HG03159 (cell line): ENCODE measurements at regions not wholly inside any gene's neighbourhood (a gene's known extent, or its start where the extent isn't known, plus 50 kb on each side); places are given as distances from the start of the nearest gene placed in this dataset.

Experiments used
- ATAC-seq: cut with Tn5 transposase; IDR thresholded peaks from one replicate; pipeline ENCODE4 v1.9.1; 2021; ENCODE audit warnings: mild to moderate bottlenecking, moderate library complexity; ENCODE audit not compliant: unreplicated experiment

DNA sequence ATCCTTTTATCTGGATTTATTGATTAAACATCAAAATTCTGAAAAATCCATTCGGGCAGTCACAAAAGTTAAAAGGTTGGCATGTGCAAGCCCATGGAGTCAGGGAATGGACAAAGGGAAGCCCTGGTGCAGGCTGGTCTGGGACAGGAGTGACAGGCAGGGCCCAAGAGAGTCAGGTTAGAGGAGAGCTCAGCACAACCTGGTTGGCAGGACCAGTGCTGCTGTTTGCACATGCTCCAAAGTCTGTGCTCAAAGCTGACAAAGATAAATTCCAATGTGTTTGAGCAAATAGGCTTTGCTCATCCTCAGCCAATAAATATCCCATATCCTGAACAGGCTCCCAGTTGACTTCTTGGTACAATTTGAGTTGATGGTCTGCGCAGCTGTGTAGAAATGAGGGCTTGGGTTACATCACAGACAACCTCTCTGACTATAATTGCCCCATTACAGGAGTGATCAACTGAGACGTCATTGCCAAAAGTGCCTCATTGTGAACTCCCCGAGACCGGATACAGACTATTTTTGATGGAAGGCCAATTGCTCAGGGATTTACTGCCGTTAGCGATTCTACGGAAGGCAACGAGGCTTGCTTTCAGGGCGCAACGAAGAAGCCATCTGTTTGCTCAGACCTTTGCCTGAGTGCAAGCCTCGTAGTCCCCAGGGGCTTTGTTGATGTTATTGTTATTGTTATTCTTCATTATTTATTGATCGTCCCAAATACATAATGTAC lies 1008.1 kb upstream of the TENM3 start:
- no peak for ATAC-seq

DNA sequence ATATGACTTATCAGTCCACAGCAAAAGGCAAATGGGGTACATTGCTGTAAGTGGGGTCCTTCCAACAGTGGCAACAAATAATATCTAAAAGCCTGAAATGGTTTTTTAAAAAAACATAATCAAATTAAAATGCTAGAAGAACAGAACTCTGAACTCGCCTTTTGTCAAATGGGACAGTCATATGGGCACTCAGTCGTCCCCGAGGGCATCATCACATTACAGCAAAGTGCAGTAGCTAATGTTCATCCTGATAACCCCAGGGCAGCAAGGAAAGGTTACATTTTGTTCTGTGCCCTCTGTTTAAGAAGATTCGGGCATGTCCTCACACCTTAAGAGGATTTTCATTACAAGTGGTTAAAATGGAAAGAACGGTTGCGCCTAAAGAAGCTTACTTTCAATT lies 997.9 kb upstream of the TENM3 start:
- ATAC-seq, result no peak

DNA sequence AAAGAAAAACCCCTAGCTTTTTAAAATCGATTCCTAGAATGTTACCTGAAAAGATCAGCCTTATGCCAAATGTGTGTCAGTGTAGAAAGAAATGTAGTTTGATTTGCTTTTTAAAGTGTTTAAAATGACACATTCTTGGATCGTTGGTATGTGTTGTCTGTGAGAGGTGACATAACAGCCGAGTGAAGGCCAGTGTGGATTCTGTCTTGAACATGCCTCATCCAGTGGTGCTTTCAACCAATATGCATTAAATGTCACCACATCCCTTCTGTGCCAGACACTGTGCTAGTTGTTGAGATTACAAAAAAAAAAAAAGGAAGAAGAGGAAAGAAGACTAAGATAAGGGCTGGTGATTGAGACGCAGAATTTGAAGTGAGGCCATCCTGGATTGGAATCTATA lies 994.2 kb upstream of the TENM3 start:
- ATAC-seq, result no peak

DNA sequence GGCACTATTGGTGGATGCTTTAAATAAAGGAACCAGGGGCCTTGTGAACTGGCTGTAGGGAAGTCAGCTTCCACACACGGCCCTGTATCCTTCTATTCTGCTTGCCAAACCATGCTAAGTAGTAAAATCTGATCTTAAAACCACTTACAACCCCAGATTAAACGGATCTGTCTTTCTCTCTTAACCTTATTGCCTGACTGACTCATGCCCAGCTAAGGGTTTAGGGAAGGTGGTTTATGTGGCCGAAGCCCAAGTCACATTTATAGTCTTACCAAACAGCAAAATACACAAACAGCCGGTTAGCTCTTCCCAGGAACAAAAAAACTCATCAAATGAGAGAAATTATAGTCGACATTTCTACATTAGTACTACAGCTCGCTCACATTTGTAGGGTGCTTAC lies 988.4 kb upstream of the TENM3 start:
- no peak for ATAC-seq

DNA sequence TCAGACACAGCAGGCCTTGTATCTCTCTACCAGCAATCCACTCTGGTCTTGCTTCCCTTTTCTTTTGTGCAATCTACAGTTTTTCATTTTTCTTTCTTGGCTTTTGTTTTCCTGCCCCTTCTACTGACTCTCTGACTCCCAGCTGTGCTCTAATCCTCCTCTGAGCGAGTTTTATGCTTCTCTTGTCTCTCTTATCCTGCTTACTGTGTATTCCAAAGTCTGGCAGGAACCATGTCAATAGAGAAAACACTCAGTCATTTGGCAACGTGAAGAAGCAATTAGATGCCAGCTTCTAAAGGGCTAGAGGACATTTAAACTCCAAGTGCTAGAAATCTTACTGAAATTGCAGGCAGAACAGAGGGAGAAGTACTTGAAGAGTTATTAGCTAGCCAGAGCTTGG lies 984.6 kb upstream of the TENM3 start:
- ATAC-seq, result no peak

DNA sequence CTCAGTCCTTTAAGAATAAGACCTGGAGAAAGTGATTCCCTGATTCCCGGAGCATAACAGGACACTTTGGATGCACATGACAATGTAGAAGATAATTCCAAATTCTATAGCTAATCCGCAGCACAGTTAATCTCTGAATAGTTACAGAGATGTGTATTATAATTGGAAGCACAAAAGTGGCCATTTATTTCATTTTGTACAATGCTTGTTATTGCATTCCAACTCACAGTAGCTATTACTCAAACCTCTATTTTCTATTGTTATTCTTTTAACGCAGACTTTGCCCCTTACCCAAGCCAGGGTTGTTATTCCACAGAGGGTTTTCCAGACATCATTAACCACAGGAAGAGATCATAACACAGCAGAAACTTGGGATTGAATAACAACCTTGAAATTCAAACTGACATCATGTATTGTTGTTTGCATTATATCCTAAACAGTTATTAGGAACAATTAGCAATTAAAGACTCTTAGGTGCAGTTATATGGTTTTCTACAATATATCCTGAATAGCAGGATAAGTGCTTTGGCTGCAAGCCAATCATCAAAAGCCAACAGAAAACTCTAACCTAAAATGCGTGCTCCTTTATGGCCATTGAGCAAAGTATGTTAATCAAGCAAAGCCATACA lies 984.0 kb upstream of the TENM3 start:
- ATAC-seq, result no peak

DNA sequence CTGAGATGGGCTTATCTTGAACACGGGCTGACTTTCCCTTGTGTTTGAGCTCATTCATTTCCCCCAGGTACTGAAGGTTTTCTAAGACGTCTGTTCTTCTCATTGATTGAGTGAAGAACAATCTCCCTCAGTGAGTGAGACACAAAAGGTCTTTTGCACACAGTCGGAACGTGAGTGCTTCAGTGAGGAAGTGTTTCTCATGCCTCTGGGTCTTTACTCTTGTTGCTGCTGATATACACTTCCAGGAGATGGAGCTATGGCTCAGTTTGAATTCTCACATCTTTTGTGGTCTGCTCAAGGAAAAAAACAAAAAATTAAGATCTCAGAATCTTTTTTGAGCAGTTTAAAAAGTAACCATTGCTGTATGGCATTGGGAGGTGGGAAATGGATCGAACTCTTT lies 981.9 kb upstream of the TENM3 start:
- no peak for ATAC-seq

DNA sequence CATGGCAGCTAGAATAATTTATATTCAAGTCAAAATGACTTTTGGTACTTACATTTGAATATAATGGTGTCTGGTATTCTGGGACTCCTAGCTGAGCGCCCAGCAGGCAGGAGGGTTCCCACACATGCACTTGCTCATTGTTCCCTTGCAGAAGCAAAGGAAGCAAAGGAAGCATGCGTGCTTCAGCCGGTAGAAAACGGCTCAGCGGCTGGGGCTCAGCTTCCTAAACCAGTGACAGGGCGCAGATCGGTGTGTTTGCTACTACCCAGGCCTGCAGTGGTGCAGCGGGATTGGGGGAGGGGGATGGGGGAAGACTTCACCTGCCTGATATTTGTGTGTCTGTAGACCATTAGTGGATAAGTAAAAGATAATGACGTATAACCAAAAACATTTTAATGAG lies 978.3 kb upstream of the TENM3 start:
- no peak for ATAC-seq

DNA sequence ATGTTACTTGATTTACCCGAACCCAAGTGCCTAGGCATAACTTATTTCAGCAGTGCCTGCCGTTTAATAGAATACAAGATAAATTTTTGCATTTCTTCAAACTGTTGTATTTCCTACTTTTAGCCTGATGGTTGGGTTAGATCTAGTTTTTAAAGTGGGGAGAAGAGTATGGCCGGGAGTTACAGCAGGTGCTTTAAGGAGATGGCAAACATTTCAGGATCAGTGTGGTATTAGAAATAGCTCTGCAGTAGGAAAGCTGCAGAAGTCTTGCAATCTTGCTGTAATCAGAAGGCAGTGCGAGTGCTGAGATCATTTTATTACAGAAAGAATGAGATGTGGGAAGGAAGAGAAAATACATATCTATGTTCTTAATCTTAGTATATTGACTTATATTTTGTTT lies 977.8 kb upstream of the TENM3 start:
- no peak for ATAC-seq

DNA sequence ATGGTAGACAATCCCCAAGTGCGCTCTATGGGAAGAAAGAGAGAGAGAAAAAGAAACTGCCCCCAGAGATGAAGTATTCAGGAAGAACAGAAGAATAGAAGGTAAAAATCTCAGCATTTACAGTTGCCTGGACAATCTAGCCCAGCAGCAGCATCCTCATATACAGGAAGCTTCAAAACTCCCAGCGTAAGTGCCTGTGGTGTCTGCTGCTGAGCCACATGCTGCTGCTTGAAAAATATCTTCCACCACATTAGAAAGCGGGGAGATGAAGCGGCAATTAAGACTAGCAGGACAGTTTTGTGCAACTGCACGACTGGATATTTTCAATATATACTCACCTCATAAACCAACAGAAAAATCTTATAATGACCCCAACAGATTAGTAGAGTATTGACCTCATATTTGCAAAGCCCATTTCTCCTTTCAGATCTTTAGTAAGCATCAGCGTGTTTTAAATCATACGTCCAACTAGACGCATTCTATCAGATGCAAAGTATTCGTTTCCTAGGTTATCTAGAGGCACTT lies 972.0 kb upstream of the TENM3 start:
- ATAC-seq, result no peak

DNA sequence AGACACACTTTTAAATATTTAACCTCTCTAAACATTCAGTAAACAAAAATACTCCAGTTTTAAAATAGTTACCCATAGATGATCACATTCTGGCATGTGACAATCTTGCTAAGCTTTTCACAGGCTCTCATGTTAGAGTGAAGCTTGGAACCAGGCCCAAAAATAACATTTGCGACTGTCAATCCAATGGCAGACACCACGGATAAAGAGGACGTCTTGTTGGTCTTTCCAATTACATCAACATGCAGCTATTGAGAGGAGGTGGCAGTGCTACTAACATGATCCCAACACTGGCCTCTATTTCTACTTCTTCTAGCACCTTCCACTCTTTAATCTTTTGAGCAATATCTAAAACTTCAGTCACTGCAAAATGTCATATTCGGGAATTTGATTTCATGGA lies 970.8 kb upstream of the TENM3 start:
- ATAC-seq, result no peak

DNA sequence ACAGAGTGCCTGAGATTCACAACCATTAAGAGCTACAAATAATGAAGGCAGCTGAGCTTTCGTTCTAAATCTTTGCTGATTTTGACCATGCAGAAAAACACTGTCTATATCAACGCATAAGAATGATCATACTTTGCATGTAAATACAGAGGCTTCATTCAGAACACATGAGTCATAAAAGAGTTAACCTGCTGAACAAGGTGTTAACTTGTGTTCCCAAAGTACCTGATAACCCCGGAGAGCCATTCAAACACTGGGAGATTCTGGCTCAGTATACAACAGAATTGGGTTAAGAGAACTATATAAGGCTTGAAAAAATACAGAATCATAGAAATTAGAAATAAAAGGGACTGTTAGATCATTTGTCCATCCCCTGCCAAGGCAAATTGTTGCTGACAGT lies 964.3 kb upstream of the TENM3 start:
- ATAC-seq, result no peak

DNA sequence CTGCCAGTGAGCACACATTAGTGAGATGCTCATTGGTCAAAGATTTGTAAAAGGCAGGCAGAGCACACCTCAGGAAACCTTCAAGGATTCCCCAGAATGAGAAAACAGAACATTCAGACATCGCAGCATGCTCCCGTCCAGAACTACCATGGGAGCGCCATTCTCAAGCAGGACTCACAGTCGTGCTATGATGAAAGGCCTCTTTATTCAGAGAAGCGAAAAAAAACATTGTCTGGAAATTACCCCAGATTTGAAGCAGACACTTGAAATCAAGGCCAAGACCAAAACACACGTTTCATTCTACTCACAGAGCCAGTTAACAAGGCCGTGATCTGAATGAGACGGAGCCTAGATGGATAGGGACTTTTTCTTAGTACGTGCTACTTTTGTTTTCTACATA lies 961.8 kb upstream of the TENM3 start:
- no peak for ATAC-seq

DNA sequence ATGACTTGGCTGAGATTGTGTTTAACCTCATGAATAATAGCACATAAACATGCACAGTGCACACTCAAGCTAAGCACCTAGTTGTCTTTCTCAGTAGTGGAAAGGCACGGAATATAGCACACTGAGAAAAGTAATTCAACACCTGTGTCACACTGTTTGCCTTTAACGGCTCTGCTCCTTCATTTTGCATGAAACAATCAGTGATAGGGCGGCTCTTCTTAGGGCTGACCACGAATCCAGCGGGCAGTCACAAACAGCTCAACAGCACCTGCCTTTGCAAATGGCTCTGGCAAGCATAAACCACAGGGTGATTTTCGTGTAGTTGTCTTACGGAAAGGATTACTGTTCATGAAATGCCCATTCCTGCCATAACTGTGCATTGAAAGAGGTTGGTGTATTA lies 954.0 kb upstream of the TENM3 start:
- no peak for ATAC-seq

DNA sequence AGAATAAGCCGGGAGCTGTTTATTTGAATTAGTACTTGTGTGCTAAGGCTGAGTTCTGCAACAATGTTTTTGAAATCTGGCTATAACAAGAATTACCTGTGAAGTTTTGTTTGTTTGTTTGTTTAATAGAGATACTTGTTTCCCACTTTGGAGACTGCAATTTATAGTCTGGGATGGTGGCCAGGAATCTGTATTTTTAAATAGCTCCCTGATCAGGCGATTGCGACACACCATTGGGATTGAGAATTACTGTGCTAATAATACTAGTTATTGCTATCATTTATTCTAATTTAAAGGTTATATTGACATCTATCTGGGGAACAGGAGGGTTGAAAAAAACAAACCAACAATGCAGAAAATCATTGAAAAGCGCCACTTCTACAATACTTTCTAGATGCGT lies 951.6 kb upstream of the TENM3 start:
- no peak for ATAC-seq

DNA sequence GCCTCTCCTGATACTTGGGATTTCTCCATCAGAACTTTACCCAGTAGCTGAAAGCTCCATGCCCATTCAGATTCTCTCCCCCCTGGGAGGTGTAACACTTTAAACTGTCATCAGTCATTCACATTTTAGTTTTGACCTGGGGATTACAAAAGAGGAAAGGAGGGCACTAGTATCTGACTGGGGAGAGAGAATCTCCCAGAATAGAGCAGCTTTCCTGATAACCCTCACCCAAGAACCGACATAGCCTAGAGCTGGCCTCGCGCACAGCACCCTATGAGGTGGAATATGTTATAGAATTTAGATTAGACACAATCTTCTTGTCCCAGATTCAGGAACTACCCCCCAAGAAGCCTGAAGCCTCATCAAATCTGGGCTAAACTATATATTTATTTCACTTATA lies 950.2 kb upstream of the TENM3 start:
- ATAC-seq, result no peak

DNA sequence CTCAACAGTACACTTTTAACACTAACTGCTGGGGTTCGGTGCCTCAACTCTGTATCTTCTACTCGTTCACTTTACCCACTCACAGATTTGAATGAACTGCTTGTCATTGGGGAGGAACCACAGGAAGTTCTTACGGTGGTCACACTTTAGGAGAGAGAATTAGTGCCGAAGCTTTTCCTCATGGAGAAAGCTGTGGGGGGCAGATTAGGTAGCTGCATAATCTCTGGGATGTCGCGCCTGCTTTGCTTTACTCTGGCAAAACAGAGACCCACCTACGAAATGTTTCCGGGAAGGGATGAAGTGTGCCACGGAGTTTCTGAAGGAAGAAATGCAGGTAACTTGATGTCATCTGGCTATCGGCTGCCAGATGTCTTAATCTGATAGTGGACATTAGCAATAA lies 949.7 kb upstream of the TENM3 start:
- no peak for ATAC-seq

DNA sequence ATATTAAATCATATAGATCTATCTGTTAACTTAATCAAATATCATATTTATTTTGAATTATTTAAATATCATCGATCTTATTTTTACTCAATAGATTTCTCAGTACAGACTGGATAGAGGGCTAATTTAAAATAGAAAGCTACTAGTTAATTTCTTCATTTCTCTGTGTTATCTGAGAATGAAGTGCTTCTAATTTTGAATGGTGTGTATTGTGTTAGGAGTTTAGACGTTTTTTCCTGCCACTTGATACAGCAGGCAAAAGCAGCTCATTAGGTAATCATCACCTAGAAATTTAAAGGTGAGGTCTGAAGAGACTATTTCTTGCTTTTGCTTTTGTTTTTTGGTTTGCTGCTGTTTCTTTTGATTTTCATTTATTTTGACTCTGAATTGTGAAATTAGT lies 948.8 kb upstream of the TENM3 start:
- no peak for ATAC-seq

DNA sequence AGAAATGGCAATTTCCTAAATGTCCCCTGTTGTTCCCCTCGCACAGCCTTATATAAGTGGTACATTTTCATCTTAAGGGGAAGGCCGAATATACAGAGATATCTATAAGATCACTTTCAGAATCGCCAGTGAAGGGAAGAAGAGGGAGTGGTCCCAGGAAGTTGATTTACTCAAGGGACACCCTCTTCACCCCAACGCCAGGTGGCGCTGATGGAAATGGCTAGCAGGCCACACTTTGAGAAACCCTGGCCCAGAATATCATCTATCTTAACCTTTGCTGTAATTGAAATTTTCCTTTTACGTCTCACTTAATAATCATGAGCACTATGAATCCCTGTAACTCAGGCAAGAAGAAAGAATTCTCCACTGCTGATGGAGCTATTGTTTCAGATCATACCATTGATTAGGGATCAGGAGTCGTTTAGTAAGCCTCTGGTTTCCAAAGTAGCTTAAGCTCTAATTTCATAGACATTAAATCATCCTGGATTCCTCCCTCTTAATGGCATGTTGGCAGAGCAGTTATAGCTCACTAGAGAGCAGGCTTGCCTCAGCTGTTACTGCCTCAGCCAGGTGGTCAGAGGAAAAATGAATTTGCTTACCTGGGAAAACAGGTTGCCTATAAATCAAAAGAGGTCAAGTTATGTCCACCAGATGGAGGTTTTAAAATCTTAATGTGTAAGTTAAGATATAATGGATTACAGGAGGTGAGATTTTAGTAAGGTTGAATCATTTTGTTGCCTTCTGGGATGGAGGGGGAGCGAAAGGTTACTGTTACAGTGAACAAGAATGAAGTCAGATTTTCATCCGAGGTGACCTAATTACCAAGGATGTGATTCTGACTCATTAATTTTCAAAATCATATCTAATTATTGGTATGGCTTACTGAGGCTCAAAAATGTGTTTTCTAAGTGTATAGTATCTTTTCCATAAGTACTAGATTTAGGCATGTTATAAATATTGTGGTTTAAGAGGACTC lies 941.2 kb upstream of the TENM3 start:
- peak; percentile 88 for ATAC-seq

DNA sequence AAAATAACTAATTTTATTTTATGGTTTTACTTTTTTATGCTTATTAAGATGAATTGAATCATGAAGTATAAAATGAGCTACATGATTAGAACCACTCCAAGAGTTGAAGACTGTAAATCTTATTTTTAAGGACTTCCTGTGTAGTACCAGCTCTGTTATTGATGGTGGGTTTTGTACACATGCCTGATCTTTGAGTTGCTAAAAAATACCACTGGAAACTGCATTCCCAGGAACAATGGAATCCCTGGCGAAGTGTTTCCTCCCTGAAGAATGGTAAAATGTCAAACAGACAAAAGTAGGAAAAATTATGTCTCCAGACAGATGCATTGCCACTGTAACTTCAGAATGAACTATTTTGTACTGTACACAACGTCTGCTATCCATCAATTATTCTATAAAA lies 935.4 kb upstream of the TENM3 start:
- ATAC-seq, result no peak

DNA sequence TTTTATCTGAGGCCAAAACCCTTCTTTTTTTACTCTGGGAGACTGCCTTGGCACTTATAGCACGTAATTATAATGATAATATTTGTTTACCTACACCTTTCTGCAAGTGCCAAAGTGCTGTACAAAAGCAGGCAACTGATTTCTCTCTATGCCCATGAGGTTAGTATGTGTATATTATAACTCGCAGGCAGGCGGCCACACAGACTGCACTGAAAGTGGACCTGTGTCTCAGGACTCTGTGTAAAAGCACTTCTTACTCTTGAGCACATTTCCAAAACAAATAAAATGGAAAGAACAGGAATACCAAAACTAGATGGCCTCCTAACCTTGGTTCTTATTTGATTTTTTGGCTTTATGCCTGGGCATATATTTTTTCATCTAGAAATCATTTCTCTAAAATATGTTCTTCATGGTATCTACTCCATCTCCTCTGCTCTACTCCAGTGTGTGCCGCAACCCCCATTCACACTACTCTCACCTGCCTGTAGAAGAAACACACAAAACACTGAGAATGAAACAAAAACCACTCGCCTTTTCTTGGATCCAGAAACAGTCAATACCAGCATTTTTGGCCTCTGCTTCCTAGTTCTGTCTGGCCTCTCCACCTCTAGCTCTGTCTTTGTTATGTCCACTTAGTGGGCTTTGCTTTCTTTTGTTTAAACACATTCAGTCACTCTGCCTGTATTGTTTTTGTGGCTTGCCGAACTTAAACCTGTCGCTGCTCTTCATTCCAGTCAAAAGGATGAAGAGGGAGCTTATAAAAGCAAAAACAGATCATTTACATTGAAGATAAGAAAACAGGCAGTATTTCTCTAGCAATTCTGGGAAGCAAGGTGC lies 934.5 kb upstream of the TENM3 start:
- no peak for ATAC-seq
